Fibroblast of pulmonary artery (primary cell): ENCODE measurements at regions not wholly inside any gene's neighbourhood (a gene's known extent, or its start where the extent isn't known, plus 50 kb on each side); places are given as distances from the start of the nearest gene placed in this dataset.
A peak's percentile ranks its signal among the peaks of the same experiment; 100 is the strongest.

Source experiments
- DNase-seq: peaks from one replicate; pipeline ENCODE4 v3.0.0-alpha.2; 2010; ENCODE audit warnings: low read depth
- H3K4me3 ChIP-seq: replicated peaks from 2 replicates; pipeline ENCODE4 v1.5.1; 2011; ENCODE audit warnings: low read depth, mild to moderate bottlenecking, control low read depth, low read length, moderate library complexity
- TF ChIP-seq, protein P1 (sequence below): IDR thresholded peaks from 2 replicates; pipeline ENCODE4 v1.5.1; 2011; ENCODE audit warnings: mild to moderate bottlenecking, control low read depth, low read length, inconsistent platforms; ENCODE audit errors: missing control alignments

DNA sequence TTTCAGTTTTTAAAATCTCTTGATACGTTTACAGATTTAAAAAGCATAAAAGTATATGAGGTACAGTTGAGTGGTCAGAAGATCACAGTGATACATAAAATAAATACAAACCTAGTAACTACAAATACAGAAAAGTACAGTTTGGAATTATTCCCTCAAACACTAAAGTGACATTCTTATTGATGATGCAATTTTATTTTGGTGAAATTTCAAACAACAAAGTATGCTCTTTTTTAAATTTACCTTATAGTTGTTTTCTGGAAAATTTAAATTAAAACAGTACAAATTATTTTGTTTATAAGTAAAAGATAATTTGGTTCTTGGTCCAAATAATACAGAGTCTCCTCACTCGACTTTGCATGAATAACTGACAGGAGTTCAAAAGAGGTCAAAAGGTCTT is 1305.1 kb upstream of the GJE1 start:
- TF ChIP-seq, protein P1, sequence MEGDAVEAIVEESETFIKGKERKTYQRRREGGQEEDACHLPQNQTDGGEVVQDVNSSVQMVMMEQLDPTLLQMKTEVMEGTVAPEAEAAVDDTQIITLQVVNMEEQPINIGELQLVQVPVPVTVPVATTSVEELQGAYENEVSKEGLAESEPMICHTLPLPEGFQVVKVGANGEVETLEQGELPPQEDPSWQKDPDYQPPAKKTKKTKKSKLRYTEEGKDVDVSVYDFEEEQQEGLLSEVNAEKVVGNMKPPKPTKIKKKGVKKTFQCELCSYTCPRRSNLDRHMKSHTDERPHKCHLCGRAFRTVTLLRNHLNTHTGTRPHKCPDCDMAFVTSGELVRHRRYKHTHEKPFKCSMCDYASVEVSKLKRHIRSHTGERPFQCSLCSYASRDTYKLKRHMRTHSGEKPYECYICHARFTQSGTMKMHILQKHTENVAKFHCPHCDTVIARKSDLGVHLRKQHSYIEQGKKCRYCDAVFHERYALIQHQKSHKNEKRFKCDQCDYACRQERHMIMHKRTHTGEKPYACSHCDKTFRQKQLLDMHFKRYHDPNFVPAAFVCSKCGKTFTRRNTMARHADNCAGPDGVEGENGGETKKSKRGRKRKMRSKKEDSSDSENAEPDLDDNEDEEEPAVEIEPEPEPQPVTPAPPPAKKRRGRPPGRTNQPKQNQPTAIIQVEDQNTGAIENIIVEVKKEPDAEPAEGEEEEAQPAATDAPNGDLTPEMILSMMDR, result no peak
- H3K4me3 ChIP-seq, result no peak overlapping the region
- DNase-seq, result no peak

DNA sequence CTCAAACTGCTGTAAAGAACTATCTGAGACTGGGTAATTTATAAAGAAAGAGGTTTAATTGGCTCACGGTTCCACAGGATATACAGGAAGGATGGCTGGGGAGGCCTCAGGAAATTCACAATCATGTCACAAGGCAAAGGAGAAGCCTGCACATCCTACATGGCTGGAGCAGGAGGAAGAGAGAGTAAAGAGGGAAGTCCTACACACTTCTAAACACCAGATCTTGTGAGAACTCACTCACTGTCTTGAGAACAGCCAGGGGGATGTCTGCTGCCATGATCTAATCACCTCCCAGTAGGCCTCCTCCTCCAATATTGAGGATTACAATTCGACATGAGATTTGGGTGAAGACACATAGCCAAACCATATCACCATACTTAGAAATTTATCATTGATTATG is 1307.0 kb upstream of the GJE1 start:
- H3K4me3 ChIP-seq, result no peak overlapping the region
- TF ChIP-seq, protein P1, result no peak
- DNase-seq, result no peak

DNA sequence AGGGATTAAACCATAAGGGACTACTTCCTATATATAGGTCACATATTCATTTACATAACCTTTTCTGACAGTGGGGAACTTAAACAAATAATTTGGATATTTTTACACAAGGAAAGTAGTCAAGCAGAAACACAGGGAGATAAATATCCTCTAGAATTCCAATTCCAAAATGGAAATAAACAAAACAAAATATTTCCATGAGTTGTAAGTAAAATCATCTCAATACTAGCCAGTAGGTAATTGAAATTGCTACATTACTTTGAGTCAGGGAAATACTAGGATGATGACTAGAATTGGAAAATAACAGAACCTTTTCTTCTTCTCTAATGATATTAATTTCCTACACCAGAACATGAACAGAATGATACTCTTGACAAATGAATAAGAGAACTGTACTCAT is 1308.1 kb upstream of the GJE1 start:
- TF ChIP-seq, protein P1, result no peak
- H3K4me3 ChIP-seq, result no peak overlapping the region
- no peak for DNase-seq

DNA sequence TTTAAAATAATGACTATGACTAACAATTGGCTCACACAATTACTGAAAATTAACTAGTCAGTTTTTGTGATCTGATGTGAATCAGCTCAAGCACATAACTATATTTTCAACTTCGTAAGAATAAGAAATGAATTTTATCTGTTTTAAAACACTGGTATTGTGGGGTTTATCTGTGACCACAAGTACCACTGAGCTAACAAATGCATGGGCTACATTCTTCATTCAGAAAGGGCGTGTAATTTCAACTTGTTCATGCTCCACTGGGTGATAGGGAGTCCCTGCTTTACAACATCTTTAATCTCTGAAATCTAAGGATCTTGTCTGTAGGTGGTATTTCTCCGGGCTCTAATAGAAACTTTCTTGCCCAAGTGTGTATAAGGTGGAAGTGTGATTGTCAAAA is 1311.5 kb upstream of the GJE1 start:
- no peak for DNase-seq
- H3K4me3 ChIP-seq, result no peak overlapping the region
- TF ChIP-seq, protein P1, result no peak

DNA sequence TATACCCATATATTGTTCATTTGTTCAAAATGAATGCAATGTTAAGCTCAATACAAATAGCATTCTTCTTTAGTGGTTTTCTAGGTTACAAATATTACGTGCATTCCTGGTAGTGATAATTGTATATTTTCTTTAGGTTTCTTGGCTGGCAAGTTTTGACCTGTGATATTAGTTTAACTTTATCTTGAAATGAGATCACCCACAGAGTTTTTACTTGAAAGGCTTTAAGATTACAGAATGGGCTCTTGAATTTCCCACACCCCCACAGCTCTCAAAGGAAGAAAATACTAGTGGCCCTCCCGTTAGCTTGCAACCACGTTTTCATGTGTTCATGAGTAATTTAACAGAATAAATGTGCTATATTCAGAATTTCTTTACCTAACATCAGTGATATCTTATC is 1315.5 kb upstream of the GJE1 start:
- TF ChIP-seq, protein P1, result no peak
- DNase-seq, result no peak
- H3K4me3 ChIP-seq, result no peak overlapping the region

DNA sequence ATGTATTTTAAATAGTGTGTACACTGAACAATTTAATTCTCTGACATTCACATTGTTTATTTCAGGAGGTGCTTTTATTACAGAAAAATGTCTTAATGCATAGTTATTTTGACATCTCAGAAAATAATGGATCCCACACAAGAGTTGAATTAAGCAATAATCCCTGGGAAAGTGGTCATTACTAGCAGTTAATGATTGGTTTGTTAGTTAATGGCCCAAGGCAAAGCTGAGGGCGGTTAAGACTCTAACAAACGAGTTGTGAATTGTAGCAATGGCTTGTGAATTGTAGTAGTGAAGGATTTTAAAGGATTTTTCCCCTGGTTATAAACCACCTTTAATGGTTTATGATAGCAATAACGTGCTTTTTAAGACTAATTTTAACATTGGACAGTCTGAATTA is 1316.0 kb upstream of the GJE1 start:
- no peak overlapping the region for H3K4me3 ChIP-seq
- DNase-seq, result no peak
- TF ChIP-seq, protein P1, result no peak

DNA sequence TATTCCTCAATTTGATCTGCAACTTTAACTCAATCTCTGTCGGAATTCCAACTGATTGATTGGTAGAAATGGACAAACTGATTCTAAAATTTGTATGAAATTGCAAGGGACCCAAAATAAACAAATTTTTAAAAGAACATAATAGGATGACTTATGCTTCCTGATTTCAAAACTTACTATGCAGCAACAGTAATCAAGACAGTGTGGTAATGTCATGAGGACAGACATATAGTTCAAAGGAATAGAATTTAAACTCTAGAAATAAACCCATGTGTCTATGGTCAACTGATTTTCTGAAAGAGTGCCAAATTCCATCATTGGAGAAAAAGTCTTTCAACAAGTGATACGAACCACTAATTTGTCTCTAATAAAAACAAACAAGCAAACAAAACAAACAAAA is 1320.1 kb upstream of the GJE1 start:
- peak; percentile 67 for DNase-seq
- TF ChIP-seq, protein P1, result no peak
- no peak overlapping the region for H3K4me3 ChIP-seq
